Panc1 (cell line): ENCODE measurements at regions not wholly inside any gene's neighbourhood (a gene's known extent, or its start where the extent isn't known, plus 50 kb on each side); places are given as distances from the start of the nearest gene placed in this dataset.

Experiments
- CTCF ChIP-seq: fragments of 450-650 bp; IDR thresholded peaks from 2 replicates; pipeline ENCODE4 v1.5.1; 2017; ENCODE audit warnings: mild to moderate bottlenecking
- TCF7L2 ChIP-seq: IDR thresholded peaks from 2 replicates; pipeline ENCODE4 v1.6.1; 2011; ENCODE audit warnings: mild to moderate bottlenecking, low read depth, low read length, inconsistent platforms

GRCh38 chr10:63698787-63699150 lies 177.6 kb downstream of the REEP3 start:
- TF ChIP-seq TCF7L2 (no peak), CTCF (no peak)
